IMR-90 (cell line): ENCODE measurements at regions not wholly inside any gene's neighbourhood (a gene's known extent, or its start where the extent isn't known, plus 50 kb on each side); places are given as distances from the start of the nearest gene placed in this dataset.
"Not testable (repeated sequence)": the region's sequence is repeated elsewhere in the genome, so short reads cannot be mapped to it uniquely, and the experiment has no call there.

Experiments used
- ATAC-seq: fragments of 200-7000 bp; cut with Tn5 transposase; 2 replicates; pipeline ENCODE4 v1.9.1; 2020; ENCODE audit warnings: low read depth, mild to moderate bottlenecking, moderate library complexity
- BruUV-seq: library from RNA; stranded (reverse); fragments of 400-500 nt; replicated peaks from 2 replicates; lab custom pipeline; 2021; lab: Mats Ljungman, UMichigan
- CTCF ChIA-PET: fragments of 300-600 bp; formaldehyde crosslinking; extraction: SDS; loops from one replicate; lab custom pipeline; 2021; ENCODE audit warnings: antibody characterized with exemption; lab: Yijun Ruan, JAX
- POLR2A ChIA-PET: fragments of 300-600 bp; sonication (Branson Sonifier 250); formaldehyde crosslinking; loops from one replicate; lab custom pipeline; 2022; ENCODE audit warnings: antibody characterized with exemption; ENCODE audit not compliant: unreplicated experiment; lab: Charles Lee
- DNase-seq: peaks from one replicate; pipeline ENCODE4 v3.0.0; 2013
- H2AFZ ChIP-seq: replicated peaks from 2 replicates; pipeline ENCODE3; 2013; ENCODE audit warnings: low read length, mild to moderate bottlenecking; ENCODE audit not compliant: poor library complexity
- H2AK5ac ChIP-seq: 2 replicates; pipeline ENCODE4 v1.6.1; 2013; ENCODE audit warnings: low read depth, low read length, inconsistent platforms
- H2AK9ac ChIP-seq: replicated peaks from 2 replicates; pipeline ENCODE3; 2013; ENCODE audit warnings: mild to moderate bottlenecking, low read depth, low read length, moderate library complexity; ENCODE audit not compliant: poor library complexity
- H2BK120ac ChIP-seq: 2 replicates; pipeline ENCODE4 v1.6.1; 2013; ENCODE audit warnings: low read depth, low read length, inconsistent platforms
- H2BK15ac ChIP-seq: 3 replicates; pipeline ENCODE4 v1.6.1; 2013; ENCODE audit warnings: low read depth, low read length, inconsistent platforms
- H2BK20ac ChIP-seq: 2 replicates; pipeline ENCODE4 v1.6.1; 2013; ENCODE audit warnings: low read depth, mild to moderate bottlenecking, inconsistent platforms, low read length, moderate library complexity
- H2BK5ac ChIP-seq: 2 replicates; pipeline ENCODE4 v1.6.1; 2013; ENCODE audit warnings: mild to moderate bottlenecking, low read depth, low read length, inconsistent platforms; ENCODE audit not compliant: poor library complexity, severe bottlenecking
- H3K14ac ChIP-seq: replicated peaks from 2 replicates; pipeline ENCODE4 v1.6.1; 2013; ENCODE audit warnings: low read depth, low read length, inconsistent platforms
- H3K18ac ChIP-seq: 2 replicates; pipeline ENCODE4 v1.6.1; 2013; ENCODE audit warnings: low read depth, low read length, control low read depth
- H3K23ac ChIP-seq: 2 replicates; pipeline ENCODE4 v1.6.1; 2013; ENCODE audit warnings: low read depth, low read length, inconsistent platforms
- H3K27ac ChIP-seq: 2 replicates; pipeline ENCODE4 v1.5.1; 2013; ENCODE audit warnings: mild to moderate bottlenecking, control low read depth, low read length; ENCODE audit not compliant: insufficient read depth
- H3K27me3 ChIP-seq: 2 replicates; pipeline ENCODE4 v1.6.1; 2013; ENCODE audit warnings: low read length; ENCODE audit not compliant: control insufficient read depth, insufficient read depth
- H3K36me3 ChIP-seq: 2 replicates; pipeline ENCODE4 v1.6.1; 2013; ENCODE audit warnings: low read length, mixed read lengths; ENCODE audit not compliant: control insufficient read depth, insufficient read depth
- H3K4ac ChIP-seq: 2 replicates; pipeline ENCODE4 v1.6.1; 2013; ENCODE audit warnings: low read depth, low read length, inconsistent platforms
- H3K4me1 ChIP-seq: 2 replicates; pipeline ENCODE4 v1.6.1; 2013; ENCODE audit warnings: low read length, mixed read lengths; ENCODE audit not compliant: control insufficient read depth, insufficient read depth
- H3K4me2 ChIP-seq: 2 replicates; pipeline ENCODE4 v1.6.1; 2013; ENCODE audit warnings: low read depth, mild to moderate bottlenecking, control low read depth, low read length, moderate library complexity
- H3K4me3 ChIP-seq: 2 replicates; pipeline ENCODE4 v1.5.1; 2013; ENCODE audit warnings: low read depth, mild to moderate bottlenecking, control low read depth, low read length, moderate library complexity; ENCODE audit not compliant: insufficient read depth
- H3K56ac ChIP-seq: 2 replicates; pipeline ENCODE4 v1.6.1; 2013; ENCODE audit warnings: low read length, inconsistent platforms; ENCODE audit not compliant: insufficient read depth; ENCODE audit errors: extremely low read depth
- H3K79me1 ChIP-seq, 2 experiments: 2 replicates each; pipeline ENCODE4 v1.6.1; 2013; ENCODE audit warnings: low read length in 2 of 2, inconsistent platforms in 1 of 2, low read depth in 1 of 2
- H3K9ac ChIP-seq: 2 replicates; pipeline ENCODE4 v1.6.1; 2013; ENCODE audit warnings: low read depth, low read length, control low read depth
- H3K9me1 ChIP-seq: 2 replicates; pipeline ENCODE4 v1.6.1; 2013; ENCODE audit warnings: low read length, inconsistent platforms; ENCODE audit not compliant: insufficient read depth
- H3K9me3 ChIP-seq: 2 replicates; pipeline ENCODE4 v1.6.1; 2013; ENCODE audit warnings: low read length; ENCODE audit not compliant: control insufficient read depth, insufficient read depth
- H4K20me1 ChIP-seq: 2 replicates; pipeline ENCODE4 v1.6.1; 2013; ENCODE audit warnings: low read length, inconsistent platforms; ENCODE audit not compliant: insufficient read depth
- H4K5ac ChIP-seq: 2 replicates; pipeline ENCODE4 v1.6.1; 2013; ENCODE audit warnings: mild to moderate bottlenecking, low read depth, low read length, control low read depth
- H4K8ac ChIP-seq, 2 experiments: 2 replicates each; pipeline ENCODE4 v1.6.1; 2013; ENCODE audit warnings: low read depth in 2 of 2, low read length in 2 of 2, control low read depth in 1 of 2, inconsistent platforms in 1 of 2
- H4K91ac ChIP-seq: 2 replicates; pipeline ENCODE4 v1.6.1; 2013; ENCODE audit warnings: low read depth, low read length, inconsistent platforms; ENCODE audit not compliant: insufficient read depth
- WGBS, 2 experiments: methylation state at CpG; one replicate each; pipeline versions ENCODE4 v1.1.5 to v1.1.7; 2013; ENCODE audit warnings: missing lambda C conversion rate in 2 of 2; ENCODE audit not compliant: insufficient read length in 1 of 2; ENCODE audit errors: extremely low coverage in 2 of 2; 5-methylcytosine and 5-hydroxymethylcytosine counted together
- dilution Hi-C: fragments of 300-500 bp; cut with HindIII; formaldehyde crosslinking; loops from one replicate; pipeline ENCODE4 v1.14.3; 2018; ENCODE audit warnings: low sequenced_read_pairs; ENCODE audit not compliant: unreplicated experiment
- in situ Hi-C: fragments of 300-500 bp; cut with MboI; formaldehyde crosslinking; loops from 3 replicates; pipeline ENCODE4 v1.14.3; 2019; ENCODE audit warnings: low sequenced_read_pairs, inconsistent platforms, mixed read lengths
- intact Hi-C: fragments of 100-400 bp; cut with micrococcal nuclease; formaldehyde crosslinking; loops from 2 replicates; pipeline ENCODE4 v1.10.0; 2022

GRCh38 chr6:121685806-121686205 lies 250.4 kb downstream of the GJA1 start:
- BruUV-seq, H3K4me3 ChIP-seq, H3K27me3 ChIP-seq, H2AK9ac ChIP-seq, H3K79me1 ChIP-seq, H3K4me2 ChIP-seq, intact Hi-C loops, H3K27ac ChIP-seq, H4K20me1 ChIP-seq, ATAC-seq, in situ Hi-C loops, H3K9ac ChIP-seq, H4K8ac ChIP-seq, H3K56ac ChIP-seq, POLR2A ChIA-PET, H2BK15ac ChIP-seq, H3K18ac ChIP-seq, H2AFZ ChIP-seq, H4K5ac ChIP-seq, H3K9me1 ChIP-seq, H3K4ac ChIP-seq, H4K91ac ChIP-seq, H3K23ac ChIP-seq, H2AK5ac ChIP-seq, H3K14ac ChIP-seq, H3K36me3 ChIP-seq, H2BK120ac ChIP-seq, H2BK5ac ChIP-seq, H3K9me3 ChIP-seq, H2BK20ac ChIP-seq, H3K4me1 ChIP-seq, dilution Hi-C loops, DNase-seq: not testable (repeated sequence)
- CTCF ChIA-PET = interaction anchor here (0.7 kb wide), 1 partner anchor 99 kb away, joined by 3 read pairs; no protein-coding TSS in a partner anchor
- 93% methylated on average over 6 of the region's 10 CpGs; no CpG with 5 or more reads in 1 of the 2 experiments for WGBS, 2 experiments
